LNCaP clone FGC (cell line): ENCODE measurements at regions not wholly inside any gene's neighbourhood (a gene's known extent, or its start where the extent isn't known, plus 50 kb on each side); places are given as distances from the start of the nearest gene placed in this dataset.

ENCODE experiments used
- DNase-seq: peaks from one replicate; pipeline ENCODE4 v3.0.0-alpha.2; 2011; ENCODE audit warnings: low read depth
- H3K4me3 ChIP-seq: 2 replicates; pipeline ENCODE4 v1.5.1; 2011; ENCODE audit warnings: mild to moderate bottlenecking, low read depth, low read length, control low read depth
- TF ChIP-seq, protein P1 (sequence below): IDR thresholded peaks from 2 replicates; pipeline ENCODE4 v1.5.1; 2012; ENCODE audit warnings: mild to moderate bottlenecking; ENCODE audit not compliant: control insufficient read depth, insufficient read depth; ENCODE audit errors: extremely low read depth

DNA sequence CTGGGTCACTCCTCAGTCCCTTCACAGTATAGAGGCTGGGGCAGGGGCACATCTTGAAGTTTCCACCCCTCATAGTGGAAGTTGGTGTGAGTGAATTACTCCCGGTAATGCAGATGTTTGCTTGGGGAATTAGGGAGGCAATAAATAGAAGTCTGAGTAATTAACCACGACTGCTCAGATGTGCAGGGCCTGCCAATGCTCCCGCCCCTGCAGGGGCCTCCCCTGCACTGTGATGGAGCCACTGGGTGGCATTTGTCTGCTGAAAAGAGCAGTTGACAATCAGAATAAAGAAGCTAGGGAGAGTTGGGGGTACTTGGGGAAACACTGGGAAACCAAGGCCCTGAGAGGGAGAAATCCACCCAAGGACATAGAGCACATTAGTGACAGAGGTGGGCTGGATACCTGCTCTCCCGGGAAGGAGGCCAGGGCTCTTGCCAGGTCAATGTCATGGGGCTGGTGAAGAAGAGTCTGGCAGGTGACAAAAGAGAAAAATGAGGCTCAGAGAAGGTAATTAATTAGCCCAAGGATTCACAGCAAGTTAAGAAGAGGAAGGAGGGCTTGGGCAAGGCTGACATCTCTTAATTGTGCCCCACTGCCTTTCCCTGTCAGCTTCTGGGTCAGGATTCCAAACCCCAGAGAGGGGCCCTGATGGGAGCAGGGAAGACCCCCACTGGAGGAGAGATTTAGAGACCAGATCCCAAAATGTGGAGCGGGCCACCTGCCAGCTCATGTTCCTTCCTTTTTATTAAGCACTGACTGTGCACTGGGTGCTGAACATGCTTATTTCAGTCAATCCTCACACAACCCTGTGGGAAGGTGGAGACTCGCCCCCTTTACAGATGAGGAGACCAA, 436.2 kb downstream of the MATN1 start:
- no peak for DNase-seq
- TF ChIP-seq, protein P1, sequence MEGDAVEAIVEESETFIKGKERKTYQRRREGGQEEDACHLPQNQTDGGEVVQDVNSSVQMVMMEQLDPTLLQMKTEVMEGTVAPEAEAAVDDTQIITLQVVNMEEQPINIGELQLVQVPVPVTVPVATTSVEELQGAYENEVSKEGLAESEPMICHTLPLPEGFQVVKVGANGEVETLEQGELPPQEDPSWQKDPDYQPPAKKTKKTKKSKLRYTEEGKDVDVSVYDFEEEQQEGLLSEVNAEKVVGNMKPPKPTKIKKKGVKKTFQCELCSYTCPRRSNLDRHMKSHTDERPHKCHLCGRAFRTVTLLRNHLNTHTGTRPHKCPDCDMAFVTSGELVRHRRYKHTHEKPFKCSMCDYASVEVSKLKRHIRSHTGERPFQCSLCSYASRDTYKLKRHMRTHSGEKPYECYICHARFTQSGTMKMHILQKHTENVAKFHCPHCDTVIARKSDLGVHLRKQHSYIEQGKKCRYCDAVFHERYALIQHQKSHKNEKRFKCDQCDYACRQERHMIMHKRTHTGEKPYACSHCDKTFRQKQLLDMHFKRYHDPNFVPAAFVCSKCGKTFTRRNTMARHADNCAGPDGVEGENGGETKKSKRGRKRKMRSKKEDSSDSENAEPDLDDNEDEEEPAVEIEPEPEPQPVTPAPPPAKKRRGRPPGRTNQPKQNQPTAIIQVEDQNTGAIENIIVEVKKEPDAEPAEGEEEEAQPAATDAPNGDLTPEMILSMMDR: no peak
- H3K4me3 ChIP-seq: no peak overlapping the region

GRCh38 chr1:30286241-30286987, 437.0 kb downstream of the MATN1 start:
- H3K4me3 ChIP-seq: no peak overlapping the region
- no peak for DNase-seq
- TF ChIP-seq, protein P1: no peak

GRCh38 chr1:30285501-30285932, 437.9 kb downstream of the MATN1 start:
- TF ChIP-seq, protein P1: no peak
- no peak for DNase-seq
- H3K4me3 ChIP-seq: no peak overlapping the region

GRCh38 chr1:30284728-30285475, 438.5 kb downstream of the MATN1 start:
- H3K4me3 ChIP-seq: no peak overlapping the region
- no peak for DNase-seq
- TF ChIP-seq, protein P1: no peak

- no peak for DNase-seq
- no peak overlapping the region for H3K4me3 ChIP-seq
- TF ChIP-seq, protein P1: no peak
These were observed 439.2 kb downstream of the MATN1 start for GRCh38 chr1:30284226-30284625.

DNA sequence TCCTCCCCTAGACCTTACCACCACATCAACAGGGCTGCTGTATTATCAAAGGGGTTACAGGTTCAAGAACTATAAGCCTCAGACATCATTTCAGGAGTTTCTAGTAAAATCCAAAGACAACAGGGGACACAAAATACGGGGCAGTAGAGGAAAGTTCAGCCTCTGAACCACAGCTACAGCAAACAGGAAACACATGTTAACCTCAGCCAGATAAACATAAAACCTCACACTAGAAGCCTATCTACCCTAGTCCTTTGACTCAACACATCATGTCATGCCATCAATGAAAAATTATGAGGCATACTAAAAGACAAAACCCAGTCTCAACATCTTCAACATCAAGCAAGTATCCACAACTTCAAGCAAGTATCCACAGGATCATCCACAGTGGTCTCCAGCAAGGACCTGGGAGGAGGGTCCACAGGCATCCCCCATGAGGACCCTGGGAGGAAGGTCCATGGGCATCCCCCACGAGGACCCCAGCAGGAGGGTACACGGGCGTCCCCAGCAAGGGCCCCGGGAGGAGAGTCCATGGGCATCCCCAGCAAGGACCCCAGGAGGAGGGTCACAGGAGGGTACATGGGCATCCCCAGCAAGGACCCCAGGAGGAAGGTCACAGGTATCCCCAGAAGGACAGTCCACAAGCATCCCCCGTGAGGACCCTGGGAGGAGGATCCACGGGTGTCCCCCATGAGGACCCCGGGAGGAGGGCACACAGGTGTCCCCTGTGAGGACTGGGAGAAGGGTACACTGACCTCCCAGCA, 440.0 kb downstream of the MATN1 start:
- no peak for DNase-seq
- TF ChIP-seq, protein P1: no peak

More for the DNA sequence above, 440.0 kb downstream of the MATN1 start:
- H3K4me3 ChIP-seq: no peak overlapping the region
